DND-41 (cell line): ENCODE measurements at regions not wholly inside any gene's neighbourhood (a gene's known extent, or its start where the extent isn't known, plus 50 kb on each side); places are given as distances from the start of the nearest gene placed in this dataset.

Experiments used
- ATAC-seq: fragments of 200-7000 bp; cut with Tn5 transposase; 3 replicates; pipeline ENCODE4 v1.9.1; 2021; ENCODE audit warnings: low read depth; ENCODE audit not compliant: insufficient read depth
- DNase-seq: peaks from one replicate; pipeline ENCODE4 v3.0.0-alpha.2; 2020
- H2AFZ ChIP-seq: 2 replicates; pipeline ENCODE4 v1.6.0; 2012; ENCODE audit warnings: low read depth, low read length
- H3K27ac ChIP-seq: 2 replicates; pipeline ENCODE4 v1.5.1; 2012; ENCODE audit warnings: low read length, inconsistent platforms
- H3K27me3 ChIP-seq: fragments of 200-600 bp; sonication (generic); 2 replicates; pipeline ENCODE4 v1.6.0; 2012; ENCODE audit warnings: low read length, mild to moderate bottlenecking, inconsistent platforms; ENCODE audit not compliant: insufficient read depth, poor library complexity
- H3K36me3 ChIP-seq: 2 replicates; pipeline ENCODE4 v1.5.1; 2012; ENCODE audit warnings: low read length, inconsistent platforms; ENCODE audit not compliant: insufficient read depth
- H3K4me1 ChIP-seq: 2 replicates; pipeline ENCODE4 v1.5.1; 2012; ENCODE audit warnings: mild to moderate bottlenecking, low read length; ENCODE audit not compliant: insufficient read depth
- H3K4me2 ChIP-seq: 2 replicates; pipeline ENCODE4 v1.6.0; 2012; ENCODE audit warnings: mild to moderate bottlenecking, moderate library complexity, low read length, inconsistent platforms; ENCODE audit not compliant: insufficient read depth
- H3K4me3 ChIP-seq, 2 experiments: fragments of 200-600 bp in 1 of 2; shearing (Covaris generic) in 1 of 2; 2 replicates each; pipeline ENCODE4 v1.5.1; 2012 to 2016; ENCODE audit warnings: inconsistent platforms in 2 of 2, low read length in 2 of 2, mild to moderate bottlenecking in 2 of 2, low read depth in 1 of 2, moderate library complexity in 1 of 2
- H3K79me2 ChIP-seq: 2 replicates; pipeline ENCODE4 v1.6.0; 2012; ENCODE audit warnings: low read length, inconsistent platforms; ENCODE audit not compliant: insufficient read depth
- H3K9ac ChIP-seq: 2 replicates; pipeline ENCODE4 v1.6.0; 2012; ENCODE audit warnings: low read depth, mild to moderate bottlenecking, inconsistent platforms, low read length, moderate library complexity
- H3K9me3 ChIP-seq: 2 replicates; pipeline ENCODE4 v1.5.1; 2012; ENCODE audit warnings: low read length, moderate library complexity, mild to moderate bottlenecking, inconsistent platforms; ENCODE audit not compliant: insufficient read depth, severe bottlenecking
- H4K20me1 ChIP-seq: 2 replicates; pipeline ENCODE4 v1.6.0; 2012; ENCODE audit warnings: low read length; ENCODE audit not compliant: insufficient read depth
- EZH2 ChIP-seq: IDR thresholded peaks from 3 replicates; pipeline ENCODE4 v1.6.1; 2012; ENCODE audit warnings: borderline replicate concordance, low read depth, mild to moderate bottlenecking, moderate library complexity, low read length, inconsistent platforms; ENCODE audit not compliant: severe bottlenecking
- TF ChIP-seq, protein P1 (sequence below): IDR thresholded peaks from 2 replicates; pipeline ENCODE4 v1.5.1; 2012; ENCODE audit warnings: borderline replicate concordance, low read length, moderate library complexity, mild to moderate bottlenecking; ENCODE audit not compliant: poor library complexity, severe bottlenecking; ENCODE audit errors: extremely low read depth

DNA sequence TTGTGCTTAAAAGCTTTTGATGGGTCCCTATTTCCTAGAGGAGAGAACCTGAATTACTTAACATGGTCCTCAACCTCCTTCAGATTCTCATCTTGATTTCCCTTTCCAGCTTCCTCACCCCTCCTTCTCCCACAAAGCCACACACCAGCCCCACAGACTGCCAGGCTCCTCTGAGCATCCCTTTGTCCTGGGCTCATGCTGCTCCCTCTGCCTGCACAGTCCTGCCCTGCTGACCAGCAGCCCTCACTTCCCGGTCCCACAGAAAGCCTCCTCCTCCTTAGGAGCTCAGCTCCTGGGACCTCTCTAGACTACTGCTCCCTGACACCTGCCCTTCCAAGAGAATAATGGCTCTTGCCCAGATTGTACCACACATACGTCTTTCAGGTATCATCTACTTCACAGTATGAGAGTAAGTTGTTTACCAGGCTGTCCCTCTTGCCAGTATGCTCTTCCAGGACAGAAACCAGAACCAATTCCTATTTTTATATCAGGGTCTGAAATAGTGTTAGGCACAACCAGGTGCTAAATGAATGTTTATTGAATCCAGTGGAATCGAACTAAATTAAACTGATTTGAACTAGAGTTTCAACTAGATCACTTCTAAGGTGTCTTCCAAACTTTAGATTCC lies 373.4 kb downstream of the LMX1A start:
- H3K36me3 ChIP-seq, result no peaks in the 10 kb centered on the region
- H3K27me3 ChIP-seq, result no peaks in the 10 kb centered on the region
- TF ChIP-seq EZH2, result no peak
- TF ChIP-seq, protein P1, sequence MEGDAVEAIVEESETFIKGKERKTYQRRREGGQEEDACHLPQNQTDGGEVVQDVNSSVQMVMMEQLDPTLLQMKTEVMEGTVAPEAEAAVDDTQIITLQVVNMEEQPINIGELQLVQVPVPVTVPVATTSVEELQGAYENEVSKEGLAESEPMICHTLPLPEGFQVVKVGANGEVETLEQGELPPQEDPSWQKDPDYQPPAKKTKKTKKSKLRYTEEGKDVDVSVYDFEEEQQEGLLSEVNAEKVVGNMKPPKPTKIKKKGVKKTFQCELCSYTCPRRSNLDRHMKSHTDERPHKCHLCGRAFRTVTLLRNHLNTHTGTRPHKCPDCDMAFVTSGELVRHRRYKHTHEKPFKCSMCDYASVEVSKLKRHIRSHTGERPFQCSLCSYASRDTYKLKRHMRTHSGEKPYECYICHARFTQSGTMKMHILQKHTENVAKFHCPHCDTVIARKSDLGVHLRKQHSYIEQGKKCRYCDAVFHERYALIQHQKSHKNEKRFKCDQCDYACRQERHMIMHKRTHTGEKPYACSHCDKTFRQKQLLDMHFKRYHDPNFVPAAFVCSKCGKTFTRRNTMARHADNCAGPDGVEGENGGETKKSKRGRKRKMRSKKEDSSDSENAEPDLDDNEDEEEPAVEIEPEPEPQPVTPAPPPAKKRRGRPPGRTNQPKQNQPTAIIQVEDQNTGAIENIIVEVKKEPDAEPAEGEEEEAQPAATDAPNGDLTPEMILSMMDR, result no peak

DNA sequence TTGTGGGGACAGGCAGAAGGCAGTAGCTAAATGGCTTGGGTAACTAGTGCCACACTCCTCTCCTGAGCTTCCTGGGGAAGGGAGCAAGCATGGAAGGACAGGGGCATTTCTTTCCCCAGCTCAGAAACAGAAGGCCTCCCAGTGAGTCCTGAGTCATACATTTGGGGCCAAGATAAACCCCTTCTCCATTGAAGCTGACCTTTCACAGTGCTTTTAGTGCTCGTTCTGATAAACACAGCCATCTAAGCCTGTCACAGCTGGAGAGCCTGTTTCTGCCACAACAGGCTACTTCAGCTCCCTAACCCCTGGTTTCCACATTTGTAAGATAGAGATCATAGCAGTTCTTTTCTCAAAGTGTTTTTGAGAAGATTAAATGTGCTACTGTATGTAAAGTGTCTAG lies 374.0 kb downstream of the LMX1A start:
- DNase-seq (no peak), ATAC-seq (no peak)
- H3K27ac ChIP-seq, result no peak overlapping the region
- H3K4me1 ChIP-seq, result no peaks in the 10 kb centered on the region
- H3K36me3 ChIP-seq, result no peaks in the 10 kb centered on the region
- H3K79me2 ChIP-seq, result no peaks in the 10 kb centered on the region
- no peak overlapping the region for H3K4me3 ChIP-seq
- H3K9me3 ChIP-seq, result no peaks in the 10 kb centered on the region
- no peaks in the 10 kb centered on the region for H4K20me1 ChIP-seq
- no peak for TF ChIP-seq EZH2
- TF ChIP-seq, protein P1, result no peak
- no peak overlapping the region for H3K4me2 ChIP-seq
- H3K9ac ChIP-seq, result no peak overlapping the region
- no peaks in the 10 kb centered on the region for H3K27me3 ChIP-seq
- H2AFZ ChIP-seq, result no peak overlapping the region

More for the DNA sequence above, 373.4 kb downstream of the LMX1A start:
- Histone ChIP-seq H3K9ac (no peak overlapping the region), H2AFZ (no peak overlapping the region), H3K4me3 (no peak overlapping the region), H4K20me1 (no peaks in the 10 kb centered on the region), H3K4me2 (no peak overlapping the region), H3K4me1 (no peaks in the 10 kb centered on the region), H3K27ac (no peak overlapping the region), H3K79me2 (no peaks in the 10 kb centered on the region), H3K9me3 (no peaks in the 10 kb centered on the region)
- no peak for ATAC-seq
- DNase-seq, result no peak

GRCh38 chr1:164977561-164977960 lies 379.0 kb downstream of the LMX1A start:
- TF ChIP-seq, protein P1, result no peak
- no peak for TF ChIP-seq EZH2
- Histone ChIP-seq H4K20me1 (no peaks in the 10 kb centered on the region), H3K27ac (no peak overlapping the region), H3K9ac (no peak overlapping the region), H3K4me3 (no peak overlapping the region), H2AFZ (no peak overlapping the region), H3K36me3 (no peaks in the 10 kb centered on the region), H3K27me3 (peaks cover 4% of the 10 kb centered on the region), H3K9me3 (no peaks in the 10 kb centered on the region), H3K4me2 (no peak overlapping the region), H3K4me1 (no peaks in the 10 kb centered on the region), H3K79me2 (no peaks in the 10 kb centered on the region)
- DNase-seq, result no peak
- no peak for ATAC-seq
